HG03139 (cell line): ENCODE measurements at regions not wholly inside any gene's neighbourhood (a gene's known extent, or its start where the extent isn't known, plus 50 kb on each side); places are given as distances from the start of the nearest gene placed in this dataset.

Experiments
- ATAC-seq: cut with Tn5 transposase; IDR thresholded peaks from one replicate; pipeline ENCODE4 v1.9.1; 2021; ENCODE audit not compliant: unreplicated experiment

DNA sequence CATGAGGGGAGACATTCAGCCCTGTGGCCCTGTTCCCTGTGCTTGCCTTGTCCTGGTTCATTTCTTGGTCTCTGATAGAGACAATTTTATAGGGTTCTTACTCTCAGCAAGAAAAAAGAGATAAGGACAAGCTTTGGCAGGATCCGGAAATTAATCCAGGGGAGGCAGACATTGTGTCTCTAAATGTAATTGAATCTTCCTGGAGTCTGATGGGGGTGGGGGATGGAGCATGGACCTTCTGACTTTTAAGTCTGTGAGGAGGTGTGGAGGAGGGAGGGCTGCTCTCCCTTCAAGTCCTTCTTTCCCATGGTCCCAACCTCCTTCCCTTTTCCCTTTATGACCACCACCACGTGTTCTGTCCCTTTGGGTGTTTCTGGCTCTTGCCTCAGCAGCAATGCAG lies 512.7 kb downstream of the DHX35 start:
- ATAC-seq: no peak

DNA sequence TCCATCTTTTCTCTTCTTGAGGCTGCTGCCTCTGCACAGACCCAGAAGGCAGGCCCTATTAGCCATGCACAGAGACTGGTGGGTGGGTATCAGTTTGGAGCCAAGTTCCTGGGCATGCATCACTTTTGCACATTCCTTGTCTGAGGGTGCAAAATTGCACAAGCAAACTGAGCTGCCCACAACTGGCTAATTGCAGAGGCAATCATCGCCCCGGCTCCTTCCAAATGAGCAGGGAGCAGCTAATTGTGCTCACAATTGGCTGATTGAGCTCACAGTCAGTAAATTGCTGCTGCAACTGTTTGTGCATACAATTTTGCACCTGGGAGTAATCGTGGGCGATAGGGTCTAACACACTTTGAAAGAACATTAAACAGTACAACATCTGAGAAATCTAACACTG lies 511.4 kb downstream of the DHX35 start:
- ATAC-seq: no peak

DNA sequence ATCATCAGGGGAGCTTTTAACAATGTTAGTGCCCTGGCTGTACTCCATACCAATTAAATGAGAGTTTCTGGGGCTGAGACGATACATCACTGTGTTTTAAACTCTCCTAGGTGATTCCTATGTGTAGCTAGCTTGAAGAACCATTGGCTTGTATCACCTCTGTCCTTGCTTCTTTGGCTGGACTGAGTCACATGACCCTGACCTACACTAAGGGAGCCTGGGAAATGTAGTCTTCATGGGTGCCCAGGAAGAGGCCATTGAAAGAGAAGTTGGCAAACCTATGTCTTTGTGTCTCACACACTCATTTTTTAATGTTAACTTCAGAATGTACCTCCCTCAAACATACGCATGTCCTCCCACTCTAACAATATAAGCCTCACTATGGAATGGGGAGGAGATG lies 506.6 kb downstream of the DHX35 start:
- ATAC-seq: no peak

DNA sequence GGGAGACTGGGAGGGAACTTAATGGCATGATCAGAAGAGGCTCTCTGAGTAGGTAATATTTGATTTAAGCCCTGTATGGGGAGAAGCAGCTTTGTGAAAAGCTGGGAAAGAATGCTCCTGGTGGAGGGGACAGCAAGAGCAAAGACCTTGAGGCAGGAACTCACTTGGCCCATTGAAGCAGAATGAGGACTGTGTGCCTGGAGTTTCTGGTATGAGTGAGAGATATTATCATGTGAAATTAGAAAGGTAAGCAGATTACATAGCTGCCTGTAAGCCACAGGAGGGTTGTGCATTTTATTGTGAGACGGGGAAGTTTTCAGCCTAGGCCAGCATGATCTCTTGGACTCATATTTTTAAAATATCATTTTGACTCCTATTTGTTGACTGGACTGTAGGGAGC lies 502.1 kb downstream of the DHX35 start:
- ATAC-seq: no peak

DNA sequence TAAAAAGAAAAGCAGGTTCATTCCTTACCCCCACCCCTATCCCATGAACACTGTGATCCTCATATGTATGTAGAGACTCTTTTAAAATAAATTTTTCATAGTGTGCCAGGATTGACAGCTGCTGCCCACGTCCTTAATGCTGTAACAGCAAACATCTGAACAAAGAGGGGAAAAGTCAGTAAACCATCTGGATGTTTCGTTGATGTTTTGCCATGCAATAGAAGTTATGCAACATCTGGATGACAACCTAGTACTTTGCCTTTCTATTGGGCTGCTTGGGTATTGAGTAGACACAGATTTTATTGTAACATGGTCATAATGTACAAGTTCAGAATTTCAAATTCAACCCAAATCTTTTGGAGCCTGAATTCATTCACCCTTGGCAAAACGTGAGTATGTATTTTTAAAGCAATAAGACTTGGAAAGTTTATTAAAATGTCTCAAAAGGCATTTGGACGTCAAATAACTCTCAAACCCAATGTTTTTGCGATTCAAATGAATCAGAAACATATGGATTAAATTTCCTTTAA lies 500.3 kb downstream of the DHX35 start:
- no peak for ATAC-seq

DNA sequence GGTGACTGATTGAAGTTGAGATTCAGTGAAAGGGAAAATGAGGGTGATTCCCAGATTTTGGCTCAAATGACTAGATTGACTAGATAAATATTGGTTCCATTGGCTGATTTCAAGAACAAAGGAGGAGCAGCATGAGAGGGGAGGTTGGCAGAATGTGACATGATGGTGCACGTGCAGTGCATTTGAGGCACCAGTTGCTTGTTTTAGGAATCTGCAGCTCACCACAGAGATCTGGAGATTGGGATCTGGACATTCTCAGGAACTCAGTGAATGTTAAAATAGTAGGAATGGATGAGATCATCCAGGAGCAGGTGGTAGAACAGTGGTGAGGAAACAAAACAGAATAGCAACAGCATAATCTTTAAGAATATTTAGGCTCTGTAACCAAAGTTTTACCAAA lies 496.3 kb downstream of the DHX35 start:
- ATAC-seq: no peak

DNA sequence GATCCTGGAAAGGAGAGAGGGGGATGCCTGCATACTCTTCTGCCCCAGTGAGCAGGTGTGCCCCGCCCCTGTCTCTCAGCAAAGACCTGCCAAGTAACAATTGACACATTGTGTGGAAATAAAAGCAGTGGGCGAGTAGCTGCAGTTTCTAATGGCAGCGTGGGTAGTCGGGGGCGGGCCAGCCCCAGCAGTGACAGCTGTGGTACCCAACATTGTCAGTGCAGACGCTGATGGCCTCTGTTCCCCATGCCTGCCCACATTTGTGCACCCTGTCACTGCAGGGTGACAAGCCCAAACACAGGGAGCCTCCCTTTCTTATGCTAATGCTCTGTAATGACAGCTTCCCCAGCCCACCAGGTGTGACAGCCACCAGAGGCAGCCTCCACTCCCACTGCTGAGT lies 491.7 kb downstream of the DHX35 start:
- no peak for ATAC-seq

DNA sequence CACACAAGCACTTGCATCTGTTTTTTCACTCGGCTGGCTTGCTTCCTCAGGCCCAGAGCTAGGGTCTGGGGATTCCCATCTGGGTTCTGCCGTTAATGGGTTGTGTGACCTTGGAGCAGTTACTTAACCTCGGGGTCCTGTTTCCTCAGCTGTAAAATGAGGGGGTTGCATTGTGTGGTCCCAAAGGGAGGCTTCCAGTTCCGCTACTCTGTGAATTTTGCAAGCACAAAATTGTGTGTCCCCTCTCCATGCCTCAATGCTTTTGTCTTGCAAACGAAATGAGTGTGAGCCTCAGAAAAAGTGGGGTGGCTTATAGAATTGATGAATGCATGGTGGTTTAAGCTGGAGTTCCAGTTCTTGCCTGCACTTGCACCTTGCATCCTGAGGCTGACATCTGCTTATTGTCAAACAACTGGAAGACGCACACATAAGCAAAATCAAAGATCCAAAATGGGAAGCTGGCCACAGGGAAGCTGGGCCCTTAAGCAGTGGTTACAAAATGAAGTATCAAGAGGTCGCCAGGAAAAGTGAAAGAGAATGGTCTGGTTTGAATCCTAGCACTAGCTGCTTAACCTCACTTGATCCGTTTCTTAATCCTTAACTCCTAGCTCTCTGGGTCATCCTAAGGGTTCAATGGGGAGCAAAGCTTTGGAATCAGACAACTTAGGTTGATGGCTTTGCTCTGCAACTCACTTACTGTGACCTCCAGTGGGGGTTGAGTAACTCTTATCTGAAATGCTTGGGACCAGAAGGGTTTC lies 490.6 kb downstream of the DHX35 start:
- ATAC-seq: no peak

DNA sequence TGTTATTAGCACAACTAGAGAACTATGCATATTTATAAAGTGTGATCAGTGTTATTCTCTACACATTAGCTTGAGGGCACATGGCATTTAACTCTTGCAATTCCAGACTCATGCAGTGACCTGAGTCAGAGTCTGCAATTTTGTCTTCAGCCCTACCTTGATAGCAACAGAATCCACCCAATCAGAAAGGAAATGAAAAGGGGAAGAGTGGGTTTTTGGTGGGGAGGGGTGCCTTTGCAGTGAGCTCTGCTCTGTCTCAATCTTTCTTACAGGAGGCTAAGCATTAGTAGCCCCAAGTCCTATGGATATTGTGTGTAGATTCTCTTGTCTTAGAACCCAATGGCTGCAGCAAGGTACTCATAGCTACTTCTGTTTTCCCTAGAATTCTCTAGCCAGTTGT lies 489.2 kb downstream of the DHX35 start:
- ATAC-seq: no peak

DNA sequence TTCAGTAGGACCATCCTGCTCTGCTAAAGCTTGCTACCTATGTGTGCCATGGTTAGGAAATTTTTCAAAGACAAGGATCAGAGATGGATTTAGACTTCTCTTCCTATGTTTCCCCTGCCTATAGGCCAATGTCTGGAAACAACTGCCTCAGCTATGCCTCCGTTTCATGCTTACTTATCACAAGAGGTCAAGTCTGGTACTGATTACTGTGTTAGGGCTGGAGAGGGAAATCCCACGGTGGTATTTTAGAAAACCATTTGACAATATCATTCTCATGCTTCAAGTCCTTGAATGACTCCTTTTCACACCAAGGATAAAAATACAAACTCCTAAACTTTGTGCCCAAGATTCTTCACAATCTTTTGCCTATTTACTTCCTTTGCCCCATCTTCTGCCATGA lies 484.3 kb downstream of the DHX35 start:
- ATAC-seq: no peak

DNA sequence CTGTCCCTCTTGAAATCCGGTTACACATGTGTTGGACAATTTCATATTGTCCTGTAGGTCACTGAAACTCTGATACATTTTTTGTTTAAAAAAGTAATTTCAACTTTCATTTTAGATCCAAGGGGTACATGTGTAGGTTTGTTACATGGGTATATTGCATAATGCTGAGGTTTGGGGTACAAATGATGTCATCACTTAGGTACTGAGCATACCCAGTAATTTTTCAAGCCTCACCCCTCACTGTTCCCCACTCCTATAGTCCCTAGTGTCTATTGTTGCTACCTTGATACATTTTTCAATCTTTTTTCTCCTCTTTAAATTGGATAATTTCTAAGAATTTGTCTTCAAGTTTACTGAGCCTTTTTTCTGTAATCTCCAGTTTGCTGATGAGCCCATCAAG lies 483.0 kb downstream of the DHX35 start:
- ATAC-seq: no peak

DNA sequence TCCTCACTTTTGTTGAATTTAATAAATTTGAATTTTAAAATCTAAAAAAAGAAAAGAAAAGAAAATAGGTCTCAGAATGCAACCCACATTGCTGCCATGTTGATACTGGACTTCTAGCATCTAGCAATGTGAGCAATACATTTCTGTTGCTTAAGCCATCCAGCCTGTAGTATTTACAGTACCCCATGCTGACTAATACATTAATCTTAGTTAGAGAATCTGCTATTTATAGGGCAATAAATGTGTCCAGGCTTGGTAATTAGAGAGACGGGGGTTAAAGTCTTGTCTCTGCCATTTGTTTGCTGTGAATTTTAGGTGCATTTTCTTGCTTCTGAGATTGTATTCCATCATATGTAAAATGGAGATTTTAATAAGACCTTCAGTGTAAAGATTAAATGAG lies 471.3 kb downstream of the DHX35 start:
- ATAC-seq: no peak

DNA sequence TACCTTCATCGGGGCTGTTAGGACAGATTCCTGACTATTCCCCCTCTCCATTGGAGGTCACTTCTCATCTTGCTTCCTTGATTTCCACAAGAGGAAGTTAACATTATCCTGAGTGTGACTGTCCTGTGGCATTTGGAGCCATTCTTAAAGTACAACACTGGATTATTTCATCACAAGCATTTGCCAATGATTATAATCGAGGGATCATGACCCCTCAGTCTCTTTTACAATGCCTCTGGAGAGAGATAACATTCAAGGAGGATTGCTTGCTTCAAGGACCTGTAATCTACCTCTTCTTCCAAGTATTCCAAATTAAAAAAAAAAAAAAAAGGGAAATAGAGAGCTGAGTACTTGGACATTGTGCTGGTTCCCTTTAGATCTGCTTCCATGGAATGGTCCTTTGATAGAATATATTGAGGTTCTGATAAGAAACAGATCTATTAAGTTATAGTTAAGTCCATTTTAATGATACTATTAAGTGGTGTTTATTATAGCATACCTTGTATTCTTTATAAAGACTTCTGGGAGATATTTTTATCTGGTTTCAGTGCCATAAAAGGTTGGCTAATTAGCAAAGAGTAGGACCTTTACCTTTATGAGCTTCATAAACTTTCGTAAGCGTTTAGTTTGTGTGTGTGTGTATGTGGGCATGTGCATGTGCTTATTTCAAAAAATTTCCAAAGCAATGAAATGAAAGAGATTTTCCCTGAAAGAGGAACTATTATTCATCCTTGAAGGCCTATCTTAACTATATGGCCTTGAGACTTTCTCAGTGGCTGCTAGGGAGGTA lies 469.1 kb downstream of the DHX35 start:
- no peak for ATAC-seq

DNA sequence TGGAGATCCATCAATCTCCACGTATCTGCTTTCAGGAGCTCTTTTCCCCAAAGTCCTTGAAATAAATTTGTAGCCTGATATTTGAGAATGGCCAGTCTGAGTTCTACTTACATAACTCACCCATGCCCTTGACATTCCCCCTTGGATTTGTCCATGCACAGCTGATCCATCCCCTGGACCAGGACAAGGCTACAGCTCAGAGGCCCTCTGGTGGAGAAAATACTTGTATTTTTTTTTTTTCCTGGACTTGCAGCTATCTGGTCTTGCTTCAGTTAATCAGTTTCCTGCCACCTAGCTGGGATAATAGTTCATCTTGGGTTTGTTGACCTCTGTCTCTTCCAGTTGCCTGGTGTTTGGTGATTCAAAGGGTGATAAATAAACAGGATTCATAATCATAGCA lies 467.6 kb downstream of the DHX35 start:
- ATAC-seq: no peak

DNA sequence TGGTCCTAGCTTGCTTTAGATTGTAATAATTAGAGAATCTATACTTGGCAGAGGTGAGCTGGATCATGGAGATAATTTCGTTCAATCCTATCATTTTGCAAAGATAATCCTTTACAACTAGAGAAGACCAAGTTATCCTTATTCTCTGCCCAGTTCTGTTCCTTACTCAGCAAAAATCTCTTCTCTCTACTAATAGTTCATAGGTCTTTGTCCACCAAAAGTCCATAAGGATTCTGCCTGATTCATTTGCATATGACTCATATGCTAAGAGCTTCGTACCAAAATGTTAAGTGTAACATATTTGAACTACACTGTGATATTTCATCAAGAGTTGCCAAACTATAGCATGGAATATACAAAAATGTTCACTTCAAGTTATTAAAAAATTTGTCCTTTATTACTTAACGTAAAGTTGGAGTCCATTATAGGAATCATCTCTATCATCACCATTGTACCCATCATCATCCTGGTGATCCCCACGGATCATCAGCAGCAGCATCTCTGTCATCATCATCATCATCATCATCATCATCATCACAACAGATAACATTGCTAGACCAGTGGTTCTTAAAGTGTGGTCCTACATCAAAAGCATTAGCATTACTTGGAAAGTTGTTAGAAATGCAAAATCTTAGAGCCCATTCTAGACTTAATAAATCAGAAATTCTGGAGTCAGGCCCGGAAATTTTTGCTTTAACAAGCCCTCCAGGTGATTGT lies 463.0 kb downstream of the DHX35 start:
- no peak for ATAC-seq

DNA sequence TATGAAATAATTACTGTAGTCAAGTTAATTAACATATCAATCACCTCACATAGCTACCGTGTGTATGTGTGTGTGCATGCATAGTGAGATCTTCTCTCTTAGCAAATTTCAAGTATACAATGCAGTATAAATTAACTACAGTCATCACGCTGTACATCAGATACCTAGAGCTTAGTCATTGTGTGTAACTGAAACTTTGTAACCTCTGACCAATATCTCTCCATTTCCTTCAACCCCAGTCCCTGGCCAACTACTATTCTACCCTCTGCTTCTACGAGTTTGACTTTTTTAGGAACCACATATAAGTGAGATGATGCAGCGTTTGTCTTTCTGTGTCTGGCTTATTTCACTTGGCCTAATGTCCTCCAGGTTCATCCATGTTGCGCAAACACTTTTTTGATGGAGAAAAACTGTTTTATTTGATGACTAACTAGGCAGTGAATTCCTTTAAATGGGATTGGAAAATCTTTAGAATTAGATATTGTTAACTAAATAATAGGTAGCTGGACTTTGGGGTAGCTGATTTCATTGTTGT lies 459.5 kb downstream of the DHX35 start:
- no peak for ATAC-seq

DNA sequence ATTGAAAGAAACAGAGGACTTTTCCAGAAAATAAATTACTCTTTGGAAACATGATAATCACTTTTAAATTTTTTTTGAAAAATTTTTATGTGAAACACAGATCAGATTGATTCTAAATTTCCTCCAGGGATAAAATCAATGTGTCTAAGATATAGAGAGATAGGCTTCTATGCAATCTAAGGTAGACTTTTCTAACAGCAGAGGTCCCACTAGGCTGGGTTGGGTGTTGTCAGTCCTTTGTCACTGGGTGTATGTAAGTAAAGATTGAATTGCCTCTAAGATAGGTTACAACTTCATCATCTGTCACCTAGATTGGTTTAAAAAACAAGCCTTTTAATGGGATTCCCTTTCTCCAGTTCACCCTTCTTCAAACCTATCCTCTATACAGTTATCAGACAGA lies 449.9 kb downstream of the DHX35 start:
- ATAC-seq: no peak

DNA sequence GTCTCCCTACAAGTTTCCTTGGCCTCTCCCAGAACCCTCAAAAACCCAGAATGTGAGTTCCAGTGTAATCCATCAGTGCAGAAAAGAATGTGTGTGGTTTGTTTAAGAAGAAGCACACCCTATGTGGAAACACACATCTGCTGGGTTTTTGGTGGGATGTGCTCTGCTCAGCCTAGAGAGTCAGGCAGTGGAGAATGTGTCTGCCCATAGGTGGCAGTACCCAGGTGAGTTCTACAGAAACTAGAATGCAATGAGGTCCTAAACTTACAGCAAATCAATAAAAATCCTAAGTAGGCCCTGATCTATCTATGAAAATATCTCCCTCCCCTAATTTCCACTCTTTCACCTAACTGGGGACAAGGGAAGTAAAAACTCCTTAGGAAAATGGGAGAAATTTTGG lies 437.3 kb downstream of the DHX35 start:
- no peak for ATAC-seq

DNA sequence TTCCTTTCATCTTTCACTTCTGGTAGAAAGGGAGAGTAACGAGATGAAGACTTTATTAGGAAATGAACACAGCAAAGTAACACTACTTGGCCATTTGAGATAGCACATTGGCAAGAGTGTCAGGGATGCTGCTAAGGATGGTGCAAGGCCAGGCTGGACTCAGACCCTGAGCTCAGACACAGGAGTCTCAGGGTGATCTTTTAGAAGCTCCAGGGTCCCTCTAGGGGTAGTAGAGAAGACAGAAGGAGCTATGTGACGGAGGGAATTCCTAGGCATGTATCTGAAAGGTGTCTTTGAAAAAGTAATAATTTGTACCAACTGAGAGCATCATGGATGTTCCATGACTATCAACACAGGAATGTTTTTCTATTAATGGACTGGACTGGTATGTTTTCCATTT lies 436.5 kb downstream of the DHX35 start:
- ATAC-seq: no peak

DNA sequence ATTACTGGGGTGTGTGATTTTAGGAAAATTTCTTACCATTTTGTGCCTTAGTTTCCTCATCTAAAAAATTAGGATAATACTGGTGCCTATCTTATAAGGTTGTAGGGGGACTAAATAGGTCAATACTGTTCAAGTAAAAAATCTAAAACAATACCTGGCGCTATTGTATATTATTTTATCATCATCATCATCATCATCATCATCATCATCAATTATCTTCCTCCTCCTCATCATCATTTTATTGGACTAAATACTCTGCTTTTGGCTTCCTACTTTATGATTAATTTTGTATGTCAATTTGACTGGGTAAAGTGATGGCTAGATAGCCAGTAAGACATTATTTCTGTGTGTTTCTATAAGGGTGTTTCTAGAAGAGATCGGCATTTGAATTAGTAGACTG lies 435.5 kb downstream of the DHX35 start:
- ATAC-seq: no peak

DNA sequence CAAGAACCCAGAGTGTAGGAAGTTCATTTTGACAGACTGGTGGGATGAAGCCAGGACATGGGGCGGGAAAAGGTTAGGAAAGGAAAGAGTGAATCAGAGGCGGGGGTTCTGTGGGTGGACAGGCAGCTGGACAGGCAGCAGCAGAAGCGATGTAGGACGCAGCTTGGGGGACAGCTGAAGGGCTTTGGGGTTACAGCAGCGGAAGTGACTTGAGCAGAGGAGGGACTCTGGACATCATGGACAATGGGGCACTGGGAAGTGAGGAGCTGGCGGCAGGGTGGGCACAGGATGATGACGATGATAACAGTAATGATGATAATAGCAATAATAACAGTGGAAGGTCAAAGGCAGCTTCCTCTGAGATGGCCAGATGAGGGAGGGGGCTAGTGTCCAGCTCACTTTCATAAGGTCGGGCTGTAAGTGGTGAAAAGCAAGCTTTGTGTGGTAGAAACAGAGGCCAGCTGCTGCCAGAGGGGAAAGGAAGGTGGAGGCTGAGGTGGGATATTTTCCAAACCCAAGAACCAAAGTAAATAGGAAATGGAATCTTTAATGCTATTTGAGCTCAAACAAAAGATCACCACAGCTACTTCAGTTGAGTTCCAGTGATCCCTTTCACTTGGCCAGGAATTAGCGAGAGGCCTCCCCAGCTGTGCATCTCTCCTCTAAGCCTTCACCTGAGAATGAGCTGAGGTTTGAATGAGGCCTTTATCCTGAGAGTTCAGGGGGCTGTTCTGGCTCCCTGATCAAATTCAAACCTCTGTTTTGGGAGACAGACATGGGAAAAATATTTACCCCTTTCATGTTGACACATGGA lies 433.5 kb downstream of the DHX35 start:
- ATAC-seq: no peak
